Liver (tissue), 8 donors: ENCODE measurements at regions not wholly inside any gene's neighbourhood (a gene's known extent, or its start where the extent isn't known, plus 50 kb on each side); places are given as distances from the start of the nearest gene placed in this dataset.

Experiments
- DNase-seq: peaks from one replicate; pipeline ENCODE4 v3.0.0-alpha.2; 2017; ENCODE audit warnings: low spot score
- H3K27ac ChIP-seq, 2 donors: one replicate each; pipeline ENCODE4 v1.7.0; 2013; ENCODE audit warnings: inconsistent platforms in 2 of 2, low read length in 2 of 2, control low read depth in 1 of 2, low read depth in 1 of 2, mild to moderate bottlenecking in 1 of 2
- H3K27me3 ChIP-seq, 4 donors: one replicate each; pipeline versions ENCODE4 v1.6.1 to v1.7.0; 2013; ENCODE audit warnings: low read length in 3 of 4, inconsistent platforms in 1 of 4, mild to moderate bottlenecking in 1 of 4, moderate library complexity in 1 of 4; ENCODE audit not compliant: control insufficient read depth in 4 of 4, insufficient read depth in 4 of 4
- H3K36me3 ChIP-seq, 4 donors: one replicate each; pipeline versions ENCODE4 v1.6.1 to v1.7.0; 2013; ENCODE audit warnings: low read length in 3 of 4, mild to moderate bottlenecking in 3 of 4, low read depth in 1 of 4, moderate library complexity in 1 of 4; ENCODE audit not compliant: control insufficient read depth in 4 of 4, insufficient read depth in 3 of 4
- H3K4me1 ChIP-seq, 4 donors: one replicate each; pipeline versions ENCODE4 v1.6.1 to v1.7.0; 2013; ENCODE audit warnings: low read length in 3 of 4, mild to moderate bottlenecking in 3 of 4, moderate library complexity in 1 of 4; ENCODE audit not compliant: control insufficient read depth in 4 of 4, insufficient read depth in 4 of 4
- H3K4me3 ChIP-seq, 3 donors: one replicate each; pipeline versions ENCODE4 v1.6.1 to v1.7.0; 2013; ENCODE audit warnings: low read length in 3 of 3, control low read depth in 1 of 3, low read depth in 1 of 3, mild to moderate bottlenecking in 1 of 3
- H3K9ac ChIP-seq, 2 donors: one replicate each; pipeline ENCODE4 v1.7.0; 2013; ENCODE audit warnings: low read length in 2 of 2, mild to moderate bottlenecking in 2 of 2, moderate library complexity in 2 of 2, control low read depth in 1 of 2, low read depth in 1 of 2
- H3K9me3 ChIP-seq, 4 donors: one replicate each; pipeline versions ENCODE4 v1.6.1 to v1.7.0; 2013; ENCODE audit warnings: low read length in 3 of 4; ENCODE audit not compliant: control insufficient read depth in 4 of 4
- ATF3 ChIP-seq: IDR thresholded peaks from 2 replicates; pipeline ENCODE4 v1.6.1; 2016; ENCODE audit warnings: antibody characterized with exemption
- CTCF ChIP-seq: fragments of 150-350 bp; IDR thresholded peaks from 2 replicates; pipeline ENCODE4 v1.5.1; 2017; ENCODE audit warnings: improper control_type of control experiment, low read depth, low read length; ENCODE audit not compliant: missing input control
- EGR1 ChIP-seq, 2 donors: IDR thresholded peaks; 2 replicates each; pipeline ENCODE4 v1.6.1; 2016 to 2018; ENCODE audit warnings: antibody characterized with exemption in 2 of 2, low read depth in 2 of 2
- FOXA1 ChIP-seq: IDR thresholded peaks from 2 replicates; pipeline ENCODE4 v1.6.1; 2016; ENCODE audit warnings: antibody characterized with exemption
- FOXA2 ChIP-seq: IDR thresholded peaks from 2 replicates; pipeline ENCODE4 v1.6.1; 2016; ENCODE audit warnings: antibody characterized with exemption
- GABPA ChIP-seq, 2 donors: IDR thresholded peaks in 1 of 2; conservative IDR thresholded peaks in 1 of 2; 2 replicates each; pipeline ENCODE4 v1.6.1; 2016; ENCODE audit warnings: antibody characterized with exemption in 2 of 2, mild to moderate bottlenecking in 1 of 2, moderate library complexity in 1 of 2
- HNF4A ChIP-seq, 2 donors: conservative IDR thresholded peaks; 2 replicates each; pipeline ENCODE4 v1.6.1; 2016; ENCODE audit warnings: antibody characterized with exemption in 2 of 2, mild to moderate bottlenecking in 2 of 2
- HNF4G ChIP-seq: IDR thresholded peaks from 2 replicates; pipeline ENCODE4 v1.6.1; 2016; ENCODE audit warnings: antibody characterized with exemption
- JUND ChIP-seq, 2 donors: IDR thresholded peaks; 2 replicates each; pipeline ENCODE4 v1.6.1; 2016; ENCODE audit warnings: antibody characterized with exemption in 2 of 2
- NR2F2 ChIP-seq: IDR thresholded peaks from 2 replicates; pipeline ENCODE4 v1.6.1; 2016; ENCODE audit warnings: antibody characterized with exemption
- RAD21 ChIP-seq, 2 donors: IDR thresholded peaks; 2 replicates each; pipeline ENCODE4 v1.6.1; 2016; ENCODE audit warnings: antibody characterized with exemption in 2 of 2, mild to moderate bottlenecking in 2 of 2
- RXRA ChIP-seq, 2 donors: IDR thresholded peaks; 2 replicates each; pipeline ENCODE4 v1.6.1; 2017 to 2018; ENCODE audit warnings: antibody characterized with exemption in 2 of 2, mild to moderate bottlenecking in 1 of 2
- SP1 ChIP-seq: IDR thresholded peaks from 2 replicates; pipeline ENCODE4 v1.6.1; 2018; ENCODE audit warnings: antibody characterized with exemption, mild to moderate bottlenecking
- TAF1 ChIP-seq: conservative IDR thresholded peaks from 2 replicates; pipeline ENCODE4 v1.6.1; 2016; ENCODE audit warnings: antibody characterized with exemption, mild to moderate bottlenecking
- YY1 ChIP-seq: IDR thresholded peaks from 2 replicates; pipeline ENCODE4 v1.6.1; 2016; ENCODE audit warnings: antibody characterized with exemption, mild to moderate bottlenecking
- ZBTB33 ChIP-seq: IDR thresholded peaks from 2 replicates; pipeline ENCODE4 v1.6.1; 2016; ENCODE audit warnings: antibody characterized with exemption
- WGBS: extraction: QIAGEN DNeasy Blood & Tissue Kit; methylation state at CpG from one replicate; pipeline ENCODE4 v1.1.7; 2013; 5-methylcytosine and 5-hydroxymethylcytosine counted together
- TF ChIP-seq, protein P1 (sequence below): IDR thresholded peaks from 2 replicates; pipeline ENCODE4 v1.6.1; 2016; ENCODE audit warnings: antibody characterized with exemption, mild to moderate bottlenecking
- TF ChIP-seq, protein P2 (sequence below): IDR thresholded peaks from 2 replicates; pipeline ENCODE4 v1.6.1; 2016; ENCODE audit warnings: antibody characterized with exemption
- donor health status: healthy.
- donor health status: healthy.
- donor health status: healthy.
- donor health status: healthy.
- donor health status: healthy.

DNA sequence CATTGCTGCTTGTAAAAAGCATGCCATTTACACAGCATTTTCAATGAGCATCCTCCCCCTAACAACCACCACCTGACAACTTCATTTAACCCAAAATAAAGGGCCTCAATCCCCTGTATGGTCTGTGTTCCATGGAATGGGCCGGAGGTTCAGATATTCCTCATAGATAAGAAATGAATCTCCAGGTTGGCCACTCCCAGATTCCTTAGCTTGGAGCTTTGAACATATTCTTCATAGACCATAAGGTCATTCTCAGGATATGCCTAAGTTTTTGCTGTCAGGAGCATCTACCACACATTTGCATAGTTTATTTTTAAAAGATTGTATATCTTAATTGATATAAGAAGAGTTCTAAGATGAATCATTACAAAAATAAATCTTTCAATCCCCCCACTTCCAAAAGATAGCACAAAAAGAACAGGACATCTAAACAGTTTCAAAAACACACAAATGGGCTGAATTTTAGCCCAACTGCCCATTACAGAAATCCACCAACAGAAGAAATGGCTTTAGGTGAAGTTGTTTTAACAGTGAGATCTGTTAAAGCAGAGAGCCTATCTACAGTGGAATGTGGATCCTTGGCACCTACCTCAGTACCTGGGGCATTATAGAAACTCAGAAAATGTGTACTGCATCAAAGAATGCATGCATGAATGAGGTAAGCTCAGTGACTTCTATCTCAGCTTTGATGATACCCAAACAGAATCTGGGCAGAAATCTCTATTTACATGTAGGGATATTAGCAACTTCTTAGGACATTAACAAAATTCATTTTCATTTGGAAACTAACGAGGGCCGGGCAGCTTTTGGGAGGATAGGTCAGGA, 179.8 kb downstream of the SEC61B start:
- TF ChIP-seq CTCF, result no peak
- TF ChIP-seq JUND (IDR thresholded peaks at IDR 0.05), result no peak
- no peak for TF ChIP-seq EGR1 (IDR thresholded peaks at IDR 0.05; ENCODE audit: low read depth in 2 of 2)
- no peak for TF ChIP-seq YY1
- TF ChIP-seq, protein P1, sequence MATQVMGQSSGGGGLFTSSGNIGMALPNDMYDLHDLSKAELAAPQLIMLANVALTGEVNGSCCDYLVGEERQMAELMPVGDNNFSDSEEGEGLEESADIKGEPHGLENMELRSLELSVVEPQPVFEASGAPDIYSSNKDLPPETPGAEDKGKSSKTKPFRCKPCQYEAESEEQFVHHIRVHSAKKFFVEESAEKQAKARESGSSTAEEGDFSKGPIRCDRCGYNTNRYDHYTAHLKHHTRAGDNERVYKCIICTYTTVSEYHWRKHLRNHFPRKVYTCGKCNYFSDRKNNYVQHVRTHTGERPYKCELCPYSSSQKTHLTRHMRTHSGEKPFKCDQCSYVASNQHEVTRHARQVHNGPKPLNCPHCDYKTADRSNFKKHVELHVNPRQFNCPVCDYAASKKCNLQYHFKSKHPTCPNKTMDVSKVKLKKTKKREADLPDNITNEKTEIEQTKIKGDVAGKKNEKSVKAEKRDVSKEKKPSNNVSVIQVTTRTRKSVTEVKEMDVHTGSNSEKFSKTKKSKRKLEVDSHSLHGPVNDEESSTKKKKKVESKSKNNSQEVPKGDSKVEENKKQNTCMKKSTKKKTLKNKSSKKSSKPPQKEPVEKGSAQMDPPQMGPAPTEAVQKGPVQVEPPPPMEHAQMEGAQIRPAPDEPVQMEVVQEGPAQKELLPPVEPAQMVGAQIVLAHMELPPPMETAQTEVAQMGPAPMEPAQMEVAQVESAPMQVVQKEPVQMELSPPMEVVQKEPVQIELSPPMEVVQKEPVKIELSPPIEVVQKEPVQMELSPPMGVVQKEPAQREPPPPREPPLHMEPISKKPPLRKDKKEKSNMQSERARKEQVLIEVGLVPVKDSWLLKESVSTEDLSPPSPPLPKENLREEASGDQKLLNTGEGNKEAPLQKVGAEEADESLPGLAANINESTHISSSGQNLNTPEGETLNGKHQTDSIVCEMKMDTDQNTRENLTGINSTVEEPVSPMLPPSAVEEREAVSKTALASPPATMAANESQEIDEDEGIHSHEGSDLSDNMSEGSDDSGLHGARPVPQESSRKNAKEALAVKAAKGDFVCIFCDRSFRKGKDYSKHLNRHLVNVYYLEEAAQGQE, result no peak
- TF ChIP-seq RAD21 (IDR thresholded peaks at IDR 0.05), result no peak
- TF ChIP-seq, protein P2, sequence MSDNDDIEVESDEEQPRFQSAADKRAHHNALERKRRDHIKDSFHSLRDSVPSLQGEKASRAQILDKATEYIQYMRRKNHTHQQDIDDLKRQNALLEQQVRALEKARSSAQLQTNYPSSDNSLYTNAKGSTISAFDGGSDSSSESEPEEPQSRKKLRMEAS, result no peak
- TF ChIP-seq GABPA (IDR thresholded peaks at IDR 0.05 in 1 of 2, conservative IDR thresholded peaks at IDR 0.05 in 1 of 2), result no peak
- no peak for TF ChIP-seq TAF1
- no peak for TF ChIP-seq RXRA (IDR thresholded peaks at IDR 0.05)
- TF ChIP-seq HNF4A (conservative IDR thresholded peaks at IDR 0.05), result no peak
- no peak for TF ChIP-seq SP1
- no peak for TF ChIP-seq FOXA2
- TF ChIP-seq HNF4G, result no peak
- no peak for TF ChIP-seq ZBTB33
- TF ChIP-seq ATF3, result no peak
- TF ChIP-seq NR2F2, result no peak
- TF ChIP-seq FOXA1, result no peak
- DNase-seq, result no peak
- Histone ChIP-seq H3K36me3 (no peaks in the 10 kb centered on the region), H3K27me3 (no peaks in the 10 kb centered on the region), H3K9me3 (no peaks in the 10 kb centered on the region), H3K27ac (no peak overlapping the region), H3K4me1 (no peaks in the 10 kb centered on the region), H3K9ac (no peak overlapping the region), H3K4me3 (no peak overlapping the region)
- WGBS, result 91% methylated on average over 3 of the region's 3 CpGs
